Immature natural killer cell (primary cell): ENCODE measurements at regions not wholly inside any gene's neighbourhood (a gene's known extent, or its start where the extent isn't known, plus 50 kb on each side); places are given as distances from the start of the nearest gene placed in this dataset.

Experiments used
- DNase-seq, 3 donors: peaks; one replicate each; pipeline ENCODE4 v3.0.0; 2022; ENCODE audit warnings: mixed read lengths in 1 of 3
- H3K27ac Mint-ChIP-seq, 6 donors: one replicate each; pipeline ENCODE4 v1.8.0; 2020; ENCODE audit warnings: mixed read lengths in 6 of 6, mild to moderate bottlenecking in 5 of 6, inconsistent platforms in 4 of 6, moderate library complexity in 3 of 6
- H3K27me3 Mint-ChIP-seq, 3 donors: one replicate each; pipeline ENCODE4 v1.8.0; 2020 to 2021; ENCODE audit warnings: low read depth in 3 of 3, mild to moderate bottlenecking in 3 of 3, mixed read lengths in 3 of 3, moderate library complexity in 3 of 3, inconsistent platforms in 1 of 3
- H3K36me3 Mint-ChIP-seq, 3 donors: one replicate each; pipeline ENCODE4 v1.8.0; 2020; ENCODE audit warnings: mixed read lengths in 3 of 3, inconsistent platforms in 2 of 3, mild to moderate bottlenecking in 2 of 3
- H3K4me1 Mint-ChIP-seq, 2 donors: one replicate each; pipeline ENCODE4 v1.8.0; 2020; ENCODE audit warnings: inconsistent platforms in 2 of 2, mild to moderate bottlenecking in 2 of 2, mixed read lengths in 2 of 2, moderate library complexity in 1 of 2
- H3K4me3 Mint-ChIP-seq, 5 donors: one replicate each; pipeline ENCODE4 v1.8.0; 2020; ENCODE audit warnings: mild to moderate bottlenecking in 5 of 5, mixed read lengths in 5 of 5, inconsistent platforms in 3 of 5, moderate library complexity in 3 of 5
- H3K9me3 Mint-ChIP-seq, 6 donors: one replicate each; pipeline ENCODE4 v1.8.0; 2020; ENCODE audit warnings: mild to moderate bottlenecking in 6 of 6, mixed read lengths in 6 of 6, inconsistent platforms in 4 of 6, moderate library complexity in 3 of 6

DNA sequence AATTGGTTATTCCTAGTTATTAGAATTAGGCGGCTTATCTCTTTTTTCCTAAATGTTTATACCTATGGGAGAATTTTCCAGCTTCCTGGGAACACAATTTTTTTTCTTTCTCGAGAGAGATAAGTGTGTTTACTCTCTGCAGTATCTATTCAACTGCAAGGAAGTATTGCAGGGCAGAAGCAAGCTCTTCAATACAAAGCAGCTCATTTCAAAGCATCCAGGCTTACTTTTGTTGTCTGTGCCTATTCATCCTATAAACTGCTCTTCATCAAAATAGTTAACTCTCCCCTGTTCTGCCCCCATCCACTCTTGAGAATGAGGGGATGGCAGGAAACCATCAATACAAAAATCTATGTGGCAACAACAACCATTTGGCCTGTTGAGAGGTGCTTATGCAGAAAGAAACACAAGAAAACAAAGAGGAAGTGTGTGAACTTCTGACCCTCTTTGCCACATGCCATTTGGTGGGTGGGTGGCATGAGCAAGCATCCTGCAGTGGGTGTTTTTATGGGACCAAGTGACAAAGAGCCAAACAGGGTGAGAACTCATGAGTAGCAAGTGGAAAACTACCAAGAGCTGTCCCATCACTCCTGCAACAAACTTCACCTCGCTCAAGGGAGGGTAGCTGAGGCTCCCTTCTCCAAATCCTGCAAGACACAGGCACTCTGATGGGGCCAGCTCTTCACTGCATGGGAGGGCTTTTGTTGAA, 50.6 kb upstream of the MRPS6 start:
- DNase-seq = peak; percentile 63 to 69 (median 66)
- no peaks in the 10 kb centered on the region for H3K36me3 Mint-ChIP-seq
- no peaks in the 10 kb centered on the region for H3K9me3 Mint-ChIP-seq
- peaks cover 0 to 2% (median 0%) of the 10 kb centered on the region in 3 donors for H3K27me3 Mint-ChIP-seq
- H3K4me3 Mint-ChIP-seq = no peak overlapping the region
- no peaks in the 10 kb centered on the region for H3K4me1 Mint-ChIP-seq
- no peak overlapping the region for H3K27ac Mint-ChIP-seq

DNA sequence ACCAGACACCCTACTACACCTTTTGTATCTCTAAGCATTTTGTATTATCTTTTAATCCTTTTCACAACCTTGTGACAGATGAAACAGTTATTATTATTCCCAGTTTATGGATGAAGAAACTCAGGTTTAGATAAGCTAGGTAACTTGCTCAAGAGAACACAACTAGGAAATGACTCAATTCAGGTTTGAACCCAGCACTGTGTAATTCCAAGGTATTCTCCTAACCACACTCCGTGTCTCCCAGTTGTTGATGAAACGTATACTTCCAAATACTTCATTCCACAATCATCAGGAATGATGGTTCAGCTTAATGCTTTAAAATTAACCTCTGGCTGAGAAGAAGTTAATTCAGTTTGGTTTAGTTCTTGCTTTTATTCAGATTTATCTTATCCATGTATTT, 51.7 kb upstream of the MRPS6 start:
- Mint-ChIP-seq H3K9me3 (no peaks in the 10 kb centered on the region), H3K27ac (peak overlapping the region in 2 of 6 donors; percentile 19 to 42), H3K36me3 (no peaks in the 10 kb centered on the region), H3K4me3 (peak overlapping the region in 2 of 5 donors; percentile 12 to 29), H3K4me1 (no peaks in the 10 kb centered on the region), H3K27me3 (peaks cover 0 to 4% (median 0%) of the 10 kb centered on the region in 3 donors)
- DNase-seq = no peak

DNA sequence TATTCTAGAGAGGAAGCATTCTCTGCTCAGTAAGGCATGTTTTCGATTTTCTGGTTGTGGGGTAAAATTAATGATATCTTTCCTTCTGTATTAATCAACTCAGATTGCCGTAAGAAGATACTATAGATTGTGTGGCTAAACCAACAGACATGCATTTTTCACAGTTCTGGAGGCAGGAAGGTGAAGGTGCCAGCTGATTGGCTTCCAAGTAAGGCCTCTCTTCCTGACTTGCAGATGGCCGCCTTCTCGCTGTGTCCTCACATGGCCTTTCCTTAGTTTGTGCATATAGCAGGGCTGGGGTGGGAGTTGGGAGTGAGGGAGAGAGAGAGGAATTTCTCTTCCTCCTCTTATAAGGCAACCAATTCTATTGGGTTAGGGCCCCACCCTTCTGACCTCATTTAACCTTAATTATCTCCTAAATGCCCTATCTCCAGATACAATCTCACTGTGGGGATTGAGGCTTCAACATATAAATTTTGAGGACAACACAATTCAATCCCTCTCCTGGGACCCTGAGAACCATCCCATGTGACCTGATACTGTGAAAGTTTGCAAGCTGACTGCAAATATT, 52.3 kb upstream of the MRPS6 start:
- peaks cover 0 to 4% (median 0%) of the 10 kb centered on the region in 3 donors for H3K27me3 Mint-ChIP-seq
- peak overlapping the region in 4 of 6 donors; percentile 73 to 85 (median 79) for H3K27ac Mint-ChIP-seq
- H3K9me3 Mint-ChIP-seq = no peaks in the 10 kb centered on the region
- H3K4me3 Mint-ChIP-seq = peak overlapping the region in 4 of 5 donors; percentile 25 to 78 (median 68)
- DNase-seq = no peak
- no peaks in the 10 kb centered on the region for H3K4me1 Mint-ChIP-seq
- H3K36me3 Mint-ChIP-seq = no peaks in the 10 kb centered on the region

DNA sequence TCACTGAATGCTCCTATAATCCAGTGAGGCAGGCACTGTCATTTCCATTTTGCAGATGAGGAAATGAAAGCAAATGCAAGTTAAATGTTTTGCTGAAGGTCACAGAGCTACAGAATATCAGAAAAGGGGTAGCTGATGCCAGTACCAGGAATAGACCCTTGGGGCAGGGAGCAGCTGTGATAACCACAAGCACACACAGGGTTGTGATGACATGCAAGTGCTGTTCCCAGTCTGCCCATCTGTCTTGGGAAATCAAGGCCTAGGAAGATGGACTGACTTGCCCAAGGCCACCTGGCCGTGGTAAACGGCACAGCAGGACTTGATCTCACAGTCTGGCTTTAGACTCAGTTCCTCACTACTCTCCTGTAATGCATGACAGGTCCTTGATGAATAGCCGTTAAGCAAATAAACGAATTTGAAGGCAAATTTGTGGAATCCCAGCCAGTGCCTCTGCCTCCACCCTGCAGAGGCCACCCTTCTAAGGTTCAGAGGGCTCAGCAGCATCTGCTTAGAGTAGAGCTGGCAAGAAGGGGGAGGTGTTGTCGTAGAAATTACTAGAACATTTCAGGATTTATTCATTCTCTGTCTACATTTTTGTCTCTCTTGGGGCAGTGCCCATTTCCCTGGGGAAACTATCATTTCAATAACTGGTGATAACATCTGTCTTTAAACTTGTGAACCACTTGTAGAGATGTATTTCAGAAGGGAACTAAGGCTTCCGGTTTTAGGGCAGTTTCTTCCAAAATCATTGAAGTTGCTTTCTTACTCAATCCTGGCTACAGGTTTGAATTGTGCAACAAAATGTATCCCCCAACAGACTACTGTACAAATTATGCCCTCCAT, 53.2 kb upstream of the MRPS6 start:
- no peak for DNase-seq
- H3K27ac Mint-ChIP-seq = peak overlapping the region; percentile 73 to 85 (median 79)

DNA sequence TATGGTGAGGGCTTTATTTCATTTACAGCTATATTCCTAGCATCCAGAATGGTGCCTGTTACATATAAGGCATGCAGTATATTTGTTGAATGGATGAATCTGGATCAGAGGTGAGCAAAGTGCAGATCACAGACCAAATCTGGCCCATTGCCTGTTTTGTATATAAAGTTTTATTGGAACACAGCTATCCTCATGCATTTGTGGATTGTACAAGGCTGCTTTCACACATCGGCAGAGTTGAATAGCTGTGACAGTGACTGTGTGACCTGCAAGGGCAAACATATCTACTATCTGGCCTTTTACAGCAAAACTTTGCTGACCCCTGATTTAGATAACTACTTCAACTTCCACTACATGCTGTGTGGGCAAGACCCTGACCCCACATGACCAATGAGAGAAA, 54.0 kb upstream of the MRPS6 start:
- no peak for DNase-seq
- peaks cover 0 to 4% (median 0%) of the 10 kb centered on the region in 3 donors for H3K27me3 Mint-ChIP-seq
- H3K9me3 Mint-ChIP-seq = peaks cover 0 to 7% (median 4%) of the 10 kb centered on the region in 6 donors
- no peaks in the 10 kb centered on the region for H3K4me1 Mint-ChIP-seq
- H3K36me3 Mint-ChIP-seq = peaks cover 0 to 5% (median 4%) of the 10 kb centered on the region in 3 donors
- H3K27ac Mint-ChIP-seq = peak overlapping the region in 5 of 6 donors; percentile 65 to 86 (median 82)
- H3K4me3 Mint-ChIP-seq = peak overlapping the region in 4 of 5 donors; percentile 9 to 68 (median 50)

More for the DNA sequence above, 53.2 kb upstream of the MRPS6 start:
- peak overlapping the region; percentile 54 to 78 (median 68) for H3K4me3 Mint-ChIP-seq
- H3K4me1 Mint-ChIP-seq = no peaks in the 10 kb centered on the region
- peaks cover 0 to 4% (median 0%) of the 10 kb centered on the region in 3 donors for H3K27me3 Mint-ChIP-seq
- H3K9me3 Mint-ChIP-seq = peaks cover 0 to 3% (median 0%) of the 10 kb centered on the region in 6 donors
- no peaks in the 10 kb centered on the region for H3K36me3 Mint-ChIP-seq

DNA sequence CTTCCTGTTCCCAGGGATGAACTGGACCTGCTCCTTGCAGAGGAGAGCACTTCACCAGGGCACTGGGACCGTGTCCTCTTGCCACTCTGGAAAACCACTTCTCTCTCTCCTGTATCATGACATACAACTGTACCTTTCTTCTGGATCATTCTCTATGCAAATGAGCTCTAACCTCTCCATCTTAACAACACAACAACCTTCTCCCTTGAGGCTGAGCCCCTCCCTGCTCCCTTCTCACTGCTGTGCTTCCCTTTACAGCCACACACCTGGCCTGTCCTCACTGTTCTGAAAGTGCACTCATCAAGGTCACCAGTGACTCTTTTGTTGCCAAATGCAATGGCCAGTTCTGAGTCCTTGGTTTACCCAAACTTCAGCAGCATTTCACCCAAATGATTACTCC, 54.5 kb upstream of the MRPS6 start:
- Mint-ChIP-seq H3K27ac (peak overlapping the region; percentile 65 to 86 (median 78)), H3K4me3 (peak overlapping the region in 4 of 5 donors; percentile 18 to 68 (median 42)), H3K4me1 (no peaks in the 10 kb centered on the region), H3K36me3 (peaks cover under 1 to 7% (median 4%) of the 10 kb centered on the region in 3 donors), H3K27me3 (peaks cover 0 to 4% (median 0%) of the 10 kb centered on the region in 3 donors), H3K9me3 (peaks cover 0 to 10% (median 4%) of the 10 kb centered on the region in 6 donors)
- no peak for DNase-seq

- Mint-ChIP-seq H3K4me3 (peak overlapping the region in 4 of 5 donors; percentile 12 to 59 (median 47)), H3K9me3 (peaks cover 0 to 12% (median 5%) of the 10 kb centered on the region in 6 donors), H3K27me3 (peaks cover 0 to 4% (median 0%) of the 10 kb centered on the region in 3 donors), H3K4me1 (no peaks in the 10 kb centered on the region), H3K27ac (peak overlapping the region; percentile 68 to 86 (median 84)), H3K36me3 (peaks cover 4 to 8% (median 5%) of the 10 kb centered on the region in 3 donors)
- DNase-seq = no peak
These were observed 55.2 kb upstream of the MRPS6 start for GRCh38 chr21:34018185-34018584.

GRCh38 chr21:34017039-34017961, 56.1 kb upstream of the MRPS6 start:
- Mint-ChIP-seq H3K27me3 (peaks cover 0 to 4% (median 0%) of the 10 kb centered on the region in 3 donors), H3K36me3 (peaks cover 4 to 8% (median 5%) of the 10 kb centered on the region in 3 donors), H3K4me3 (peak overlapping the region in 4 of 5 donors; percentile 12 to 59 (median 47)), H3K27ac (peak overlapping the region; percentile 68 to 86 (median 84)), H3K9me3 (peaks cover 3 to 17% (median 6%) of the 10 kb centered on the region in 6 donors), H3K4me1 (no peaks in the 10 kb centered on the region)
- DNase-seq = no peak

DNA sequence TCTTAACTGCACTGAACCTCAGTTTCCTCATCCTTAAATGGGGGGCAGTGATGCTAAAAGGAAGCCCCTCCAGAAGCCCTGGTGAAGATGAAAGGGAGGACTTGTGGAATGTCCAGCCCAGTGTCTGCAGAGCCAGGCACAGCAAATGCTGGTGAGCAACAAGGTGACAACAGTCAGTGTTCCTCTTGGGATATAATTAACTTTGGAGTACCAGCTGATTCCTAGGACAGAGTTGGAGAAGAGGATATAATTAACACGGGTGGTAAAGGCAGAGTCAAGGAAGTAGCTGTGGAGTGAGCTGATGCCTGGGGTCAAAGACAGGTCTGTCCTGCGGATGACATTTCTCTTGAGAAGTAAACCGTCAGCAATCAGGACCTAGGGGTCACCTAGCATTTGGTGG, 60.7 kb upstream of the MRPS6 start:
- no peak overlapping the region for H3K27ac Mint-ChIP-seq
- DNase-seq = no peak
- peaks cover 0 to 4% (median 0%) of the 10 kb centered on the region in 3 donors for H3K27me3 Mint-ChIP-seq
- H3K9me3 Mint-ChIP-seq = peaks cover 10 to 36% (median 19%) of the 10 kb centered on the region in 6 donors
- peaks cover 17 to 21% of the 10 kb centered on the region in 2 donors for H3K4me1 Mint-ChIP-seq
- H3K36me3 Mint-ChIP-seq = peaks cover 12 to 18% (median 12%) of the 10 kb centered on the region in 3 donors
- no peak overlapping the region for H3K4me3 Mint-ChIP-seq

- peaks cover 0 to 2% (median 0%) of the 10 kb centered on the region in 3 donors for H3K27me3 Mint-ChIP-seq
- H3K4me1 Mint-ChIP-seq = peaks cover 20 to 21% of the 10 kb centered on the region in 2 donors
- no peak for DNase-seq
- H3K27ac Mint-ChIP-seq = no peak overlapping the region
- peaks cover 10 to 36% (median 19%) of the 10 kb centered on the region in 6 donors for H3K9me3 Mint-ChIP-seq
- H3K36me3 Mint-ChIP-seq = peaks cover 12 to 18% (median 12%) of the 10 kb centered on the region in 3 donors
- no peak overlapping the region for H3K4me3 Mint-ChIP-seq
These were observed 61.7 kb upstream of the MRPS6 start for GRCh38 chr21:34011660-34012059.

GRCh38 chr21:34009193-34009592, 64.2 kb upstream of the MRPS6 start:
- Mint-ChIP-seq H3K27ac (peak overlapping the region; percentile 81 to 92 (median 88)), H3K27me3 (peaks cover 0 to 2% (median 0%) of the 10 kb centered on the region in 3 donors), H3K4me3 (peak overlapping the region in 4 of 5 donors; percentile 23 to 46 (median 41)), H3K9me3 (peaks cover 8 to 28% (median 15%) of the 10 kb centered on the region in 6 donors), H3K4me1 (peaks cover 20 to 21% of the 10 kb centered on the region in 2 donors), H3K36me3 (peaks cover 7 to 18% (median 8%) of the 10 kb centered on the region in 3 donors)
- peak in 1 of 3 donors; percentile 23 for DNase-seq

GRCh38 chr21:34008618-34009017, 64.8 kb upstream of the MRPS6 start:
- H3K4me1 Mint-ChIP-seq = peaks cover 20 to 21% of the 10 kb centered on the region in 2 donors

More at GRCh38 chr21:34008618-34009017, 64.8 kb upstream of the MRPS6 start:
- Mint-ChIP-seq H3K4me3 (peak overlapping the region in 2 of 5 donors; percentile 6 to 48), H3K36me3 (peaks cover 4 to 15% (median 8%) of the 10 kb centered on the region in 3 donors), H3K9me3 (peaks cover 5 to 24% (median 14%) of the 10 kb centered on the region in 6 donors), H3K27me3 (peaks cover 0 to 2% (median 0%) of the 10 kb centered on the region in 3 donors), H3K27ac (peak overlapping the region; percentile 81 to 92 (median 88))
- DNase-seq = no peak
